ENCODE measurements at regions not wholly inside any gene's neighbourhood (a gene's known extent, or its start where the extent isn't known, plus 50 kb on each side); places are given as distances from the start of the nearest gene placed in this dataset.
"Not testable (repeated sequence)": the region's sequence is repeated elsewhere in the genome, so short reads cannot be mapped to it uniquely, and the experiment has no call there.

DNA sequence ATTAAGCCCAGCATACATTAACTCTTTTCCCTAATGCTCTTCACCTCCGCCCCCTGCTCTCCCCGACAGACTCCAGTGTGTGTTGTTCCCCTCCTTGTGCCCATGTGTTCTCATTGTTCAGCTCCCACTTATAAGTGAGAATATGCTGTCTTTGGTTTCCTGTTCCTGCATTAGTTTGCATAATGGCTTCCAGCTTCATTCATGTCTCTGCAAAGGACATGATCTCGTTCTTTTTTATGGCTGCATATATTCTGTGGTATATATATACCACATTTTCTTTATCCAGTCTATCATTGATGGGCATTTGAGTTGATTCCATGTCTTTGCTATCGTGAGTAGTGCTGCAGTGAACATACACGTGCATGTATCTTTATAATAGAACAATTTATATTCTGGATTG lies 69.3 kb upstream of the NAA35 start:
- TF ChIP-seq, protein P1, sequence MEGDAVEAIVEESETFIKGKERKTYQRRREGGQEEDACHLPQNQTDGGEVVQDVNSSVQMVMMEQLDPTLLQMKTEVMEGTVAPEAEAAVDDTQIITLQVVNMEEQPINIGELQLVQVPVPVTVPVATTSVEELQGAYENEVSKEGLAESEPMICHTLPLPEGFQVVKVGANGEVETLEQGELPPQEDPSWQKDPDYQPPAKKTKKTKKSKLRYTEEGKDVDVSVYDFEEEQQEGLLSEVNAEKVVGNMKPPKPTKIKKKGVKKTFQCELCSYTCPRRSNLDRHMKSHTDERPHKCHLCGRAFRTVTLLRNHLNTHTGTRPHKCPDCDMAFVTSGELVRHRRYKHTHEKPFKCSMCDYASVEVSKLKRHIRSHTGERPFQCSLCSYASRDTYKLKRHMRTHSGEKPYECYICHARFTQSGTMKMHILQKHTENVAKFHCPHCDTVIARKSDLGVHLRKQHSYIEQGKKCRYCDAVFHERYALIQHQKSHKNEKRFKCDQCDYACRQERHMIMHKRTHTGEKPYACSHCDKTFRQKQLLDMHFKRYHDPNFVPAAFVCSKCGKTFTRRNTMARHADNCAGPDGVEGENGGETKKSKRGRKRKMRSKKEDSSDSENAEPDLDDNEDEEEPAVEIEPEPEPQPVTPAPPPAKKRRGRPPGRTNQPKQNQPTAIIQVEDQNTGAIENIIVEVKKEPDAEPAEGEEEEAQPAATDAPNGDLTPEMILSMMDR (IDR thresholded peaks at IDR 0.05 in 8 of 11, conservative IDR thresholded peaks at IDR 0.05 in 3 of 11), result not testable (repeated sequence)
- not testable (repeated sequence) for TF ChIP-seq POLR2AphosphoS5 (IDR thresholded peaks at IDR 0.05)
